ENCODE measurements at regions not wholly inside any gene's neighbourhood (a gene's known extent, or its start where the extent isn't known, plus 50 kb on each side); places are given as distances from the start of the nearest gene placed in this dataset.

DNA sequence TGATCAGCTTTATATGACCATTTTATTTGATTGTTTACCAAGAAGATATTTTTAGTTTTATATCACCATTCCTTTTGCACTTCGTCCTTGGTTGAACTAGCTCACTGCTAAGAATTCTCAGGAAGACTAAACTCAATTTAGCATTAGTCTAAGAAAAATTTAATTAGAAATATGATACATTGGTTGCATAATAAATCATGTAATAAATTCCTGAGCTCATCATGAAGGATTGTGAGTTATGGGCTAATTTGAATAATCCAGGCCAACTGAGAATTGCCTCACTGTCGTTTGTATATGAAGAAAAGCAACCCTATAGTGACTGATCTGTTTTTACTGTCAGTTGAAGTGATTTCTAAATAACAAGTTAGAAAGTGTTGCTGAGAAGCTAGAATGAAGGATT, 725.5 kb downstream of the DNAJB9 start:
- Histone ChIP-seq H3K9me1 (ENCODE audit: insufficient read depth, low read length) (no peaks in the 10 kb centered on the region), H2BK15ac (ENCODE audit: low read depth, low read length) (no peak overlapping the region), H2BK120ac (ENCODE audit: low read depth, low read length) (no peak overlapping the region), H3K79me1 (ENCODE audit: low read depth in 1 of 2, low read length in 2 of 2) (no peaks in the 10 kb centered on the region), H3K27ac (ENCODE audit: insufficient read depth, low read length) (no peak overlapping the region), H2BK5ac (ENCODE audit: low read depth, low read length, poor library complexity, severe bottlenecking) (no peak overlapping the region), H2BK20ac (ENCODE audit: low read depth, low read length) (no peak overlapping the region), H3K9me3 (ENCODE audit: control insufficient read depth, insufficient read depth, low read length) (peaks cover 7% of the 10 kb centered on the region), H4K91ac (ENCODE audit: insufficient read depth, low read depth, low read length) (no peak overlapping the region), H3K14ac (replicated peaks; ENCODE audit: low read depth, low read length) (no peak overlapping the region), H4K5ac (ENCODE audit: low read depth, low read length) (no peak overlapping the region), H3K4me2 (ENCODE audit: low read depth, low read length) (no peak overlapping the region), H2AK5ac (ENCODE audit: low read depth, low read length) (no peak overlapping the region), H3K36me3 (ENCODE audit: control insufficient read depth, insufficient read depth, low read length) (no peaks in the 10 kb centered on the region), H4K8ac (ENCODE audit: low read depth in 2 of 2, low read length in 2 of 2) (no peak overlapping the region), H3K27me3 (ENCODE audit: control insufficient read depth, insufficient read depth, low read length) (no peaks in the 10 kb centered on the region), H3K4ac (ENCODE audit: low read depth, low read length) (no peak overlapping the region), H2AFZ (replicated peaks; ENCODE audit: low read length, poor library complexity) (no peak overlapping the region), H3K56ac (ENCODE audit: extremely low read depth, insufficient read depth, low read length) (no peak overlapping the region), H2AK9ac (replicated peaks; ENCODE audit: low read depth, low read length, poor library complexity) (no peak overlapping the region), H3K4me3 (ENCODE audit: insufficient read depth, low read depth, low read length) (no peak overlapping the region), H3K4me1 (ENCODE audit: control insufficient read depth, insufficient read depth, low read length) (no peaks in the 10 kb centered on the region), H3K9ac (ENCODE audit: low read depth, low read length) (no peak overlapping the region), H3K18ac (ENCODE audit: low read depth, low read length) (no peak overlapping the region), H4K20me1 (ENCODE audit: insufficient read depth, low read length) (no peaks in the 10 kb centered on the region), H3K23ac (ENCODE audit: low read depth, low read length) (no peak overlapping the region)
- in situ Hi-C loops (cut with MboI; ENCODE audit: low sequenced_read_pairs) (no loop called here), intact Hi-C loops (cut with micrococcal nuclease) (no loop called here), dilution Hi-C loops (cut with HindIII; ENCODE audit: low sequenced_read_pairs, unreplicated experiment) (no loop called here)
- ChIA-PET POLR2A (ENCODE audit: unreplicated experiment) (no interaction called here), CTCF (no interaction called here)
- no peak for DNase-seq
- ATAC-seq (ENCODE audit: low read depth): no peak
- TF ChIP-seq RFX5 (IDR thresholded peaks at IDR 0.05; ENCODE audit: low read depth, low read length): no peak
- TF ChIP-seq, protein P1, sequence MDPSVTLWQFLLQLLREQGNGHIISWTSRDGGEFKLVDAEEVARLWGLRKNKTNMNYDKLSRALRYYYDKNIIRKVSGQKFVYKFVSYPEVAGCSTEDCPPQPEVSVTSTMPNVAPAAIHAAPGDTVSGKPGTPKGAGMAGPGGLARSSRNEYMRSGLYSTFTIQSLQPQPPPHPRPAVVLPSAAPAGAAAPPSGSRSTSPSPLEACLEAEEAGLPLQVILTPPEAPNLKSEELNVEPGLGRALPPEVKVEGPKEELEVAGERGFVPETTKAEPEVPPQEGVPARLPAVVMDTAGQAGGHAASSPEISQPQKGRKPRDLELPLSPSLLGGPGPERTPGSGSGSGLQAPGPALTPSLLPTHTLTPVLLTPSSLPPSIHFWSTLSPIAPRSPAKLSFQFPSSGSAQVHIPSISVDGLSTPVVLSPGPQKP (IDR thresholded peaks at IDR 0.05; ENCODE audit: borderline replicate concordance, low read depth, low read length): no peak
- TF ChIP-seq, protein P2, sequence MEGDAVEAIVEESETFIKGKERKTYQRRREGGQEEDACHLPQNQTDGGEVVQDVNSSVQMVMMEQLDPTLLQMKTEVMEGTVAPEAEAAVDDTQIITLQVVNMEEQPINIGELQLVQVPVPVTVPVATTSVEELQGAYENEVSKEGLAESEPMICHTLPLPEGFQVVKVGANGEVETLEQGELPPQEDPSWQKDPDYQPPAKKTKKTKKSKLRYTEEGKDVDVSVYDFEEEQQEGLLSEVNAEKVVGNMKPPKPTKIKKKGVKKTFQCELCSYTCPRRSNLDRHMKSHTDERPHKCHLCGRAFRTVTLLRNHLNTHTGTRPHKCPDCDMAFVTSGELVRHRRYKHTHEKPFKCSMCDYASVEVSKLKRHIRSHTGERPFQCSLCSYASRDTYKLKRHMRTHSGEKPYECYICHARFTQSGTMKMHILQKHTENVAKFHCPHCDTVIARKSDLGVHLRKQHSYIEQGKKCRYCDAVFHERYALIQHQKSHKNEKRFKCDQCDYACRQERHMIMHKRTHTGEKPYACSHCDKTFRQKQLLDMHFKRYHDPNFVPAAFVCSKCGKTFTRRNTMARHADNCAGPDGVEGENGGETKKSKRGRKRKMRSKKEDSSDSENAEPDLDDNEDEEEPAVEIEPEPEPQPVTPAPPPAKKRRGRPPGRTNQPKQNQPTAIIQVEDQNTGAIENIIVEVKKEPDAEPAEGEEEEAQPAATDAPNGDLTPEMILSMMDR (conservative IDR thresholded peaks at IDR 0.05; ENCODE audit: low read depth, low read length): no peak
- no peak for TF ChIP-seq RCOR1 (IDR thresholded peaks at IDR 0.05; ENCODE audit: insufficient replicate concordance, low read length)
- TF ChIP-seq NFE2L2 (IDR thresholded peaks at IDR 0.05; ENCODE audit: low read depth, low read length): no peak
- no peak for TF ChIP-seq RAD21 (IDR thresholded peaks at IDR 0.05; ENCODE audit: low read length)
- no peak for TF ChIP-seq CEBPB (IDR thresholded peaks at IDR 0.05; ENCODE audit: low read depth, low read length)
- BruUV-seq (replicated peaks): no TSS peak
- no CpG with 5 or more reads among the region's 2 CpGs for WGBS, 2 experiments (ENCODE audit: extremely low coverage in 2 of 2, insufficient read length in 1 of 2)
